Choroid plexus epithelial cell (primary cell): ENCODE measurements at regions not wholly inside any gene's neighbourhood (a gene's known extent, or its start where the extent isn't known, plus 50 kb on each side); places are given as distances from the start of the nearest gene placed in this dataset.
"Not testable (repeated sequence)": the region's sequence is repeated elsewhere in the genome, so short reads cannot be mapped to it uniquely, and the experiment has no call there.

ENCODE experiments used
- DNase-seq: peaks from one replicate; pipeline ENCODE4 v3.0.0-alpha.2; 2010; ENCODE audit warnings: low read depth
- H3K4me3 ChIP-seq: 2 replicates; pipeline ENCODE4 v1.5.1; 2011; ENCODE audit warnings: low read depth, mild to moderate bottlenecking, control low read depth, low read length, moderate library complexity
- TF ChIP-seq, protein P1 (sequence below): conservative IDR thresholded peaks from 2 replicates; pipeline ENCODE4 v1.5.1; 2011; ENCODE audit warnings: low read depth, mild to moderate bottlenecking, control low read depth, inconsistent platforms, low read length, moderate library complexity

- peak; percentile 8 for DNase-seq
- H3K4me3 ChIP-seq = no peak overlapping the region
- TF ChIP-seq, protein P1, sequence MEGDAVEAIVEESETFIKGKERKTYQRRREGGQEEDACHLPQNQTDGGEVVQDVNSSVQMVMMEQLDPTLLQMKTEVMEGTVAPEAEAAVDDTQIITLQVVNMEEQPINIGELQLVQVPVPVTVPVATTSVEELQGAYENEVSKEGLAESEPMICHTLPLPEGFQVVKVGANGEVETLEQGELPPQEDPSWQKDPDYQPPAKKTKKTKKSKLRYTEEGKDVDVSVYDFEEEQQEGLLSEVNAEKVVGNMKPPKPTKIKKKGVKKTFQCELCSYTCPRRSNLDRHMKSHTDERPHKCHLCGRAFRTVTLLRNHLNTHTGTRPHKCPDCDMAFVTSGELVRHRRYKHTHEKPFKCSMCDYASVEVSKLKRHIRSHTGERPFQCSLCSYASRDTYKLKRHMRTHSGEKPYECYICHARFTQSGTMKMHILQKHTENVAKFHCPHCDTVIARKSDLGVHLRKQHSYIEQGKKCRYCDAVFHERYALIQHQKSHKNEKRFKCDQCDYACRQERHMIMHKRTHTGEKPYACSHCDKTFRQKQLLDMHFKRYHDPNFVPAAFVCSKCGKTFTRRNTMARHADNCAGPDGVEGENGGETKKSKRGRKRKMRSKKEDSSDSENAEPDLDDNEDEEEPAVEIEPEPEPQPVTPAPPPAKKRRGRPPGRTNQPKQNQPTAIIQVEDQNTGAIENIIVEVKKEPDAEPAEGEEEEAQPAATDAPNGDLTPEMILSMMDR = no peak
Observed at GRCh38 chr1:197841883-197842553, 60.4 kb upstream of the C1orf53 start.

DNA sequence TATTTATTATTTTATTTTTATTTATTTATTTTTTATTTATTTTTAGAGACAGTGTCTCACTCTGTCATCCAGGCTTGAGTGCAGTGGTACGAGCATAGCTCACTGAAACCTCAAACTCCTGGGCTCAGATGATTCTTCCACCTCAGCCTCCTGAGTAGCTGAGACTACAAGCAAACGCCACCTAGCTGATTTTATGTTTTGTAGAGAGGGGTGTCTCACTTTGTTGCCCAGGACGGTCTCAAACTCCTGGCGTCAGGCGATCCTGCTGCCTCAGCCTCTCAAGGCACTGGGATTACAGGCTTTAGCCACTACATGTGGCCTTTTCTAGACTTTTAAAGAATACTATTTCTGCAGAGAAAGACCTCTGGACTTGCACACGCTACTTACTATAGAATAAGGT, 61.3 kb upstream of the C1orf53 start:
- H3K4me3 ChIP-seq = no peak overlapping the region
- DNase-seq = no peak
- TF ChIP-seq, protein P1 = no peak

- DNase-seq, H3K4me3 ChIP-seq: not testable (repeated sequence)
Observed at GRCh38 chr1:197839786-197840185, 62.6 kb upstream of the C1orf53 start.

- TF ChIP-seq, protein P1 = no peak
- DNase-seq = peak; percentile 79
- H3K4me3 ChIP-seq = no peak overlapping the region
Observed at GRCh38 chr1:197838836-197839235, 63.6 kb upstream of the DENND1B start.

DNA sequence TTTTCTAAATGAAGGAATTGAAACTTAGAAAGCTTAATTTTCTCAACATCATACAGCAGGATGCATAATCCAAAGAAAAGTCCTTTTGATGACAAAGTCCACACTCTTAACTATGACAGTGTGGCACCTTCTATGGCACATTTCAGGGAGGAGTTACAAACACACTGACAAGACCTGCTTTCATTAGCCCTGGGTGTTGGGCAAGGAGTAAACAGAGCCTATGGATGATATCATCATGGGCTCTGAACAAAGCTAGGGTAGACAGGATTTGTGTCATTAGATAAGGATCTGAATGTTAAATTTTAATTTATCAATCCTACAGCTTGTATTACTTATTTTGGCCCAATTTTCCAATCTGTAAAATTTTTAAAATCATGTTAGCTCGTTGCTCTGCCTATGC, 62.6 kb upstream of the DENND1B start:
- no peak for DNase-seq
- TF ChIP-seq, protein P1 = no peak
- H3K4me3 ChIP-seq = no peak overlapping the region

GRCh38 chr1:197836356-197836755, 61.1 kb upstream of the DENND1B start:
- not testable (repeated sequence) for H3K4me3 ChIP-seq, DNase-seq

DNA sequence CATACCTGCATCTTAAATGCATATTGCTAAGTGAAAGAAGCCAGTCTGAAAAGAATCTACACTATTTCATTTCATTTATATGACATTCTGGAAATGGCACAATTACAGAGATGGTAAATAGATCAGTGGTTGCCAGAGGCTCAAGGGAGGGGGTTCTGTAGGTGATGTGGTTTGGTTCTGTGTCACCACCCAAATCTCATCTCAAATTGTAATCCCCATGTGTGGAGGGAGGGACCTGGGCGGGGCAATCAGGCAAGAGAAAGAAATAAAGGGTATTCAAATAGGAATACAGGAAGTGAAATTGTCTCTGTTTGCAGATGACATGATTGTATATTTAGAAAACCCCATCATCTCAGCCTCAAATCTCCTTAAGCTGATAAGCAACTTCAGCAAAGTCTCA, 53.7 kb upstream of the DENND1B start:
- not testable (repeated sequence) for DNase-seq, H3K4me3 ChIP-seq

DNA sequence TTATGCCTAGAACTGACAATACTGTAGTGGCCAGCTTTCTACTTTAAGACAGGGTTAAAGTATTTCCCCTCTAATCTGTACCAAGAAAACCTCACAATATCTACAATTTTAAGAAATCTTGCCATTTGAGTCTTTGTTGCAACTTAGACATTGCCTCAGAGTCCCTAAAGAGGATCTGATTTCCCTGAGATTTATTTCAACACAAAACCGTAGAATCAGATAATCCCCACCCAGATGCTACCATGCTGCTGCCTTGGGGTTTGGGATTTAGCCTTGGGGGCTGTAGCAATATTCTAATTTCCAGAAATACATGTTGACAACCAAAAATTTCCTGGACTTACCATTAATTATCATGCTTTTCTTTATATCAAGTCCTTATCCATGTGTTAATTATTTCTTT, 50.3 kb upstream of the DENND1B start:
- no peak for DNase-seq
- TF ChIP-seq, protein P1 = no peak
- no peak overlapping the region for H3K4me3 ChIP-seq
